ENCODE measurements at regions not wholly inside any gene's neighbourhood (a gene's known extent, or its start where the extent isn't known, plus 50 kb on each side); places are given as distances from the start of the nearest gene placed in this dataset.

GRCh38 chr11:45722144-45722543 is 56.7 kb upstream of the CHST1 start:
- TF ChIP-seq CTCF (IDR thresholded peaks at IDR 0.05) (no peak), POLR2A (IDR thresholded peaks at IDR 0.05) (no peak)

All from uterus (tissue), 2 donors.